Natural killer cell treated with Interleukin-12 subunit alpha and Interleukin-12 subunit beta and Interleukin-15 and Interleukin-18, amount 100 ng/mL, for 72 hours (primary cell): ENCODE measurements at regions not wholly inside any gene's neighbourhood (a gene's known extent, or its start where the extent isn't known, plus 50 kb on each side); places are given as distances from the start of the nearest gene placed in this dataset.

ENCODE experiments used
- ATAC-seq, 2 donors: fragments of 150-1000 bp; cut with Tn5 transposase in 1 of 2; sonication (Bioruptor Pico), chemical (Tn5 transposase) in 1 of 2; 2 replicates each; pipeline ENCODE4 v1.10.0; 2021
- DNase-seq: peaks from one replicate; pipeline ENCODE4 v3.0.0; 2022; ENCODE audit warnings: low spot score
- H3K27ac Mint-ChIP-seq, 2 donors: 1 replicate in 1 of 2; 2 replicates in 1 of 2; pipeline ENCODE4 v1.8.0; 2022; ENCODE audit warnings: mixed read lengths in 2 of 2, mild to moderate bottlenecking in 1 of 2, moderate library complexity in 1 of 2
- H3K27me3 Mint-ChIP-seq, 2 donors: 1 replicate in 1 of 2; 2 replicates in 1 of 2; pipeline ENCODE4 v1.8.0; 2022; ENCODE audit warnings: mixed read lengths in 2 of 2
- H3K36me3 Mint-ChIP-seq: one replicate; pipeline ENCODE4 v1.8.0; 2022; ENCODE audit warnings: mixed read lengths
- H3K4me1 Mint-ChIP-seq, 2 donors: 1 replicate in 1 of 2; 2 replicates in 1 of 2; pipeline ENCODE4 v1.8.0; 2022; ENCODE audit warnings: low read depth in 2 of 2, mixed read lengths in 2 of 2, mild to moderate bottlenecking in 1 of 2
- H3K4me3 Mint-ChIP-seq: one replicate; pipeline ENCODE4 v1.8.0; 2022; ENCODE audit warnings: mixed read lengths
- H3K9me3 Mint-ChIP-seq: 2 replicates; pipeline ENCODE4 v1.8.0; 2022; ENCODE audit warnings: mixed read lengths

GRCh38 chr15:31444844-31445243 is 118.2 kb downstream of the KLF13 start:
- Mint-ChIP-seq H3K4me3 (peak overlapping the region; percentile 73), H3K27ac (peak overlapping the region; percentile 88 to 95), H3K9me3 (peaks cover 4% of the 10 kb centered on the region), H3K4me1 (peaks cover 63 to 64% of the 10 kb centered on the region in 2 donors), H3K27me3 (no peaks in the 10 kb centered on the region), H3K36me3 (peaks cover 5% of the 10 kb centered on the region)
- no peak for DNase-seq
- ATAC-seq: no peak

- H3K4me3 Mint-ChIP-seq: no peak overlapping the region
- H3K9me3 Mint-ChIP-seq: peaks cover 6% of the 10 kb centered on the region
- H3K36me3 Mint-ChIP-seq: peaks cover 5% of the 10 kb centered on the region
- peak overlapping the region; percentile 66 to 95 for H3K27ac Mint-ChIP-seq
- ATAC-seq (no peak), DNase-seq (no peak)
- H3K27me3 Mint-ChIP-seq: no peaks in the 10 kb centered on the region
- peaks cover 56 to 63% of the 10 kb centered on the region in 2 donors for H3K4me1 Mint-ChIP-seq
These were observed 119.9 kb downstream of the KLF13 start for GRCh38 chr15:31446546-31446945.

- Mint-ChIP-seq H3K4me1 (peaks cover 43 to 48% of the 10 kb centered on the region in 2 donors), H3K36me3 (peaks cover 5% of the 10 kb centered on the region), H3K27me3 (no peaks in the 10 kb centered on the region), H3K4me3 (peak overlapping the region; percentile 73), H3K9me3 (peaks cover 6% of the 10 kb centered on the region), H3K27ac (peak overlapping the region; percentile 88)
- DNase-seq (peak; percentile 67), ATAC-seq (peak; percentile 69 to 80)
These were observed 121.4 kb downstream of the KLF13 start for GRCh38 chr15:31447931-31448634.

GRCh38 chr15:31448635-31448979 is 122.0 kb downstream of the KLF13 start:
- Mint-ChIP-seq H3K4me1 (peaks cover 39 to 48% of the 10 kb centered on the region in 2 donors), H3K4me3 (peak overlapping the region; percentile 38), H3K9me3 (peaks cover 6% of the 10 kb centered on the region), H3K27ac (peak overlapping the region; percentile 88), H3K27me3 (no peaks in the 10 kb centered on the region), H3K36me3 (peaks cover 5% of the 10 kb centered on the region)
- no peak for ATAC-seq
- DNase-seq: no peak

- ATAC-seq: no peak
- H3K4me3 Mint-ChIP-seq: no peak overlapping the region
- peaks cover 11% of the 10 kb centered on the region for H3K9me3 Mint-ChIP-seq
- H3K27ac Mint-ChIP-seq: peak overlapping the region in 1 of 2 donors; percentile 26
- H3K4me1 Mint-ChIP-seq: peaks cover 16 to 45% of the 10 kb centered on the region in 2 donors
- H3K27me3 Mint-ChIP-seq: no peaks in the 10 kb centered on the region
- DNase-seq: peak; percentile 38
- H3K36me3 Mint-ChIP-seq: peaks cover 6% of the 10 kb centered on the region
These were observed 126.2 kb downstream of the KLF13 start for GRCh38 chr15:31452595-31453557.

GRCh38 chr15:31453558-31454318 is 127.1 kb downstream of the KLF13 start:
- H3K36me3 Mint-ChIP-seq: peaks cover 6% of the 10 kb centered on the region
- H3K4me3 Mint-ChIP-seq: no peak overlapping the region
- H3K27me3 Mint-ChIP-seq: no peaks in the 10 kb centered on the region
- DNase-seq (peak; percentile 45), ATAC-seq (no peak)
- peaks cover 11 to 44% of the 10 kb centered on the region in 2 donors for H3K4me1 Mint-ChIP-seq
- peaks cover 11% of the 10 kb centered on the region for H3K9me3 Mint-ChIP-seq
- H3K27ac Mint-ChIP-seq: peak overlapping the region in 1 of 2 donors; percentile 26

- Mint-ChIP-seq H3K27ac (peak overlapping the region in 1 of 2 donors; percentile 40), H3K9me3 (peaks cover 4% of the 10 kb centered on the region), H3K4me1 (peaks cover 19 to 40% of the 10 kb centered on the region in 2 donors), H3K36me3 (peaks cover 6% of the 10 kb centered on the region), H3K27me3 (no peaks in the 10 kb centered on the region), H3K4me3 (peak overlapping the region; percentile 25)
- ATAC-seq (peak; percentile 64 to 70), DNase-seq (peak; percentile 46)
These were observed 128.9 kb downstream of the KLF13 start for GRCh38 chr15:31455499-31455898.

GRCh38 chr15:31456354-31457060 is 129.9 kb downstream of the KLF13 start:
- Mint-ChIP-seq H3K36me3 (peaks cover 6% of the 10 kb centered on the region), H3K27ac (peak overlapping the region in 1 of 2 donors; percentile 66), H3K27me3 (no peaks in the 10 kb centered on the region), H3K4me1 (peaks cover 24 to 45% of the 10 kb centered on the region in 2 donors), H3K4me3 (no peak overlapping the region), H3K9me3 (peaks cover 4% of the 10 kb centered on the region)
- ATAC-seq (no peak), DNase-seq (peak; percentile 20)

GRCh38 chr15:31457161-31457560 is 130.5 kb downstream of the KLF13 start:
- H3K36me3 Mint-ChIP-seq: peaks cover 6% of the 10 kb centered on the region
- no peaks in the 10 kb centered on the region for H3K27me3 Mint-ChIP-seq

GRCh38 chr15:31457631-31458526 is 131.2 kb downstream of the KLF13 start:
- no peak for ATAC-seq
- peaks cover 4% of the 10 kb centered on the region for H3K9me3 Mint-ChIP-seq
- H3K27me3 Mint-ChIP-seq: no peaks in the 10 kb centered on the region
- H3K4me1 Mint-ChIP-seq: peaks cover 24 to 45% of the 10 kb centered on the region in 2 donors
- peak; percentile 50 for DNase-seq
- peaks cover 6% of the 10 kb centered on the region for H3K36me3 Mint-ChIP-seq
- peak overlapping the region in 1 of 2 donors; percentile 81 for H3K27ac Mint-ChIP-seq
- H3K4me3 Mint-ChIP-seq: no peak overlapping the region

More at GRCh38 chr15:31457161-31457560, 130.5 kb downstream of the KLF13 start:
- peak overlapping the region in 1 of 2 donors; percentile 66 for H3K27ac Mint-ChIP-seq
- DNase-seq (peak; percentile 13), ATAC-seq (no peak)
- peaks cover 4% of the 10 kb centered on the region for H3K9me3 Mint-ChIP-seq
- peaks cover 24 to 45% of the 10 kb centered on the region in 2 donors for H3K4me1 Mint-ChIP-seq
- no peak overlapping the region for H3K4me3 Mint-ChIP-seq

- ATAC-seq (peak; percentile 87 to 92), DNase-seq (no peak)
- Mint-ChIP-seq H3K9me3 (peaks cover 4% of the 10 kb centered on the region), H3K4me3 (peak overlapping the region; percentile 68), H3K27ac (peak overlapping the region; percentile 58 to 81), H3K27me3 (no peaks in the 10 kb centered on the region), H3K4me1 (peaks cover 24 to 40% of the 10 kb centered on the region in 2 donors), H3K36me3 (peaks cover 6% of the 10 kb centered on the region)
These were observed 132.2 kb downstream of the KLF13 start for GRCh38 chr15:31458596-31459399.
